ENCODE measurements at regions not wholly inside any gene's neighbourhood (a gene's known extent, or its start where the extent isn't known, plus 50 kb on each side); places are given as distances from the start of the nearest gene placed in this dataset.

DNA sequence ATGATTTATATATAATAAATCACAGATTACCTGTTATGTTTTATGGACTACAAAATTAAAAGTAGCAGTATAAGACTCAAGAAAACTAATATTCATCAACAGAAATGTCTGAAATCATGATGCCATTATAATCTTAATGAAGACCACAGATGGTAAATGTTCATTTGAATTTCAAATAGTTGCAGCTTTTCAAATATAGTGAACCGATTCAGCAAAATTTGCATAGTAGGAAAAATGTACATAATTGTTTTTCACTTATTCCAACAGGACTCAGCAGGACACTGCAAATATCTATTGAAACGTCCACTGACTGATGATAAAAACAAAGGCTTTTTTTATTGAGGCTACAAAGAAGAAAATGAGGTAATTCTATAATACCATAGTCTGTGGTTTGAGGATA is 51.2 kb upstream of the LSM8 start:
- no peak overlapping the region for H2AFZ ChIP-seq (ENCODE audit: low read length)
- H3K36me3 ChIP-seq (ENCODE audit: low read depth, low read length): no peaks in the 10 kb centered on the region
- ChIA-PET CTCF (no interaction called here), POLR2A (ENCODE audit: unreplicated experiment) (no interaction called here)
- H3K4me2 ChIP-seq (ENCODE audit: low read length): no peak overlapping the region
- no peak for ATAC-seq
- intact Hi-C loops (cut with micrococcal nuclease): no loop called here
- no peaks in the 10 kb centered on the region for H3K4me1 ChIP-seq (ENCODE audit: insufficient read depth, low read length)
- no peak overlapping the region for H3K4me3 ChIP-seq (ENCODE audit: low read length)
- no peak overlapping the region for H3K27ac ChIP-seq (ENCODE audit: low read length)
- H4K20me1 ChIP-seq (ENCODE audit: low read length): no peaks in the 10 kb centered on the region
- no peak overlapping the region for H3K9ac ChIP-seq (ENCODE audit: low read length)
- no peaks in the 10 kb centered on the region for H3K79me2 ChIP-seq (ENCODE audit: low read length)
- no peak for DNase-seq
- no peak for TF ChIP-seq CTCF (conservative IDR thresholded peaks at IDR 0.05; ENCODE audit: low read depth, low read length)
- no peak for TF ChIP-seq EZH2 (IDR thresholded peaks at IDR 0.05; ENCODE audit: low read length, unreplicated experiment)
- no peak for TF ChIP-seq EZH2phosphoT487 (IDR thresholded peaks at IDR 0.05; ENCODE audit: borderline replicate concordance, low read length)
- no peaks in the 10 kb centered on the region for H3K9me2 ChIP-seq (replicated peaks; ENCODE audit: low read length)
- no peaks in the 10 kb centered on the region for H3K9me3 ChIP-seq (ENCODE audit: low read length)
- BruUV-seq (replicated peaks): no TSS peak
- no peaks in the 10 kb centered on the region for H3F3A ChIP-seq (ENCODE audit: low read length, unreplicated experiment)
- no peaks in the 10 kb centered on the region for H3K27me3 ChIP-seq (ENCODE audit: low read length)
